Mucosa of stomach (tissue), 1 donor: ENCODE measurements at regions not wholly inside any gene's neighbourhood (a gene's known extent, or its start where the extent isn't known, plus 50 kb on each side); places are given as distances from the start of the nearest gene placed in this dataset.

ENCODE experiments used
- H3K27me3 ChIP-seq: one replicate; pipeline ENCODE4 v1.7.0; 2013; ENCODE audit warnings: mild to moderate bottlenecking, low read length; ENCODE audit not compliant: control insufficient read depth, insufficient read depth
- H3K36me3 ChIP-seq: one replicate; pipeline ENCODE4 v1.7.0; 2013; ENCODE audit warnings: low read length; ENCODE audit not compliant: control insufficient read depth, insufficient read depth
- H3K4me1 ChIP-seq: one replicate; pipeline ENCODE4 v1.7.0; 2013; ENCODE audit warnings: mild to moderate bottlenecking, low read length; ENCODE audit not compliant: control insufficient read depth, insufficient read depth
- H3K4me3 ChIP-seq: one replicate; pipeline ENCODE4 v1.7.0; 2013; ENCODE audit warnings: low read length
- H3K9ac ChIP-seq: one replicate; pipeline ENCODE4 v1.7.0; 2013; ENCODE audit warnings: mild to moderate bottlenecking, low read length, moderate library complexity
- H3K9me3 ChIP-seq: one replicate; pipeline ENCODE4 v1.7.0; 2013; ENCODE audit warnings: mild to moderate bottlenecking, low read length, moderate library complexity; ENCODE audit not compliant: control insufficient read depth
- donor health status: Pancreatic carcinoma.

DNA sequence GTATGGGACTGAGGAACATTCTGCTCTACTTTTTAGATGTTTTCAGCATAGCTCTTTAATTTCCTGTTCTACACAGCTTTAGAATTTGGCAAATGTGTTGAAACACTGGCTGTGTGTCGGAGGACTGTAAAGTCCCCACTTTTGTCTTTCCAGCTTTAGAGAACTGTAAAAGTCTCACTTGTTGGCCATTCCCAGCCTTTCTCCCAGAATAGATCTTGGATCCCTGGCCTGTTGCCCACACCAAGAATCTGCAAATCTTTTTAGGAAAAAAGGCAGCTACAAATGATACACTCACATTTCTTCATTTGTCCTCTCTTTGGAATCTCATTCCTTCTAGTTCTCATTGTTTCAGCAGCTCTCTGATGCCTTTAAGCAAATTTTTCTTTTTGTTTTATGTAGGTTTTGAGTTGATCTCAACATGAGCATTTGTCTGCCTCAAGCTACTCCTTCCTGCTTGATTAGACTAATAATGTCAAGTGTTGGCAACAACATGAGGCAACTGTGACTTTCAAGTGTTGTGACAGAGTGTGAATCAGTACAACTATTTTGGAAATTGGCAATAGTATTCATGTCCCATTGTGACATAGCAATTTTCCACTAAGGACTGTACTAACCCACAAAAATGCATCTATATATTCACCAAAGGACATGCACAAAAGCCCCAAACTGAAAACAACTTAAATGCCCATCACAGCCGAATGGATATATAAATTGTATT lies 610.8 kb downstream of the EPHA4 start:
- Histone ChIP-seq H3K4me1 (no peaks in the 10 kb centered on the region), H3K27me3 (no peaks in the 10 kb centered on the region), H3K4me3 (no peak overlapping the region), H3K36me3 (no peaks in the 10 kb centered on the region), H3K9me3 (no peaks in the 10 kb centered on the region), H3K9ac (no peak overlapping the region)

DNA sequence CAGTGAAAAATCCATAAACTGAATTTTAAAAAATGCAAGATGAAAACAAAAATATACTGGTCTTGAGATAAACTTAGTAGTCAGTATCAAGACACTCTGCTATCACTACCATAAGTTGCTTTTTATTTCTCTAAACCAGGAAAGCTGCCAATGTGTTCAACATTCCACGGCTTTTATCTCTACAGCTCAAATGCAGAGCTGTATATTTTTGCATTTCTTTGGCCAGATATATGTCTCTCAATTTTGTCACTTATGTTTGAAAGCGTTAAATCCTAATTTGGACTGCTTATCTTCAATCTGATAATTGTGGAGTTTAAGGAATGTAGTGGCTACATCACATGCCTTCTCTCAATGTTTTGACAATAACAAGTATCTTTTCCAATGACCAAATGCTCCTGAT lies 609.5 kb downstream of the EPHA4 start:
- Histone ChIP-seq H3K36me3 (no peaks in the 10 kb centered on the region), H3K9ac (no peak overlapping the region), H3K27me3 (no peaks in the 10 kb centered on the region), H3K9me3 (no peaks in the 10 kb centered on the region), H3K4me1 (no peaks in the 10 kb centered on the region), H3K4me3 (no peak overlapping the region)

DNA sequence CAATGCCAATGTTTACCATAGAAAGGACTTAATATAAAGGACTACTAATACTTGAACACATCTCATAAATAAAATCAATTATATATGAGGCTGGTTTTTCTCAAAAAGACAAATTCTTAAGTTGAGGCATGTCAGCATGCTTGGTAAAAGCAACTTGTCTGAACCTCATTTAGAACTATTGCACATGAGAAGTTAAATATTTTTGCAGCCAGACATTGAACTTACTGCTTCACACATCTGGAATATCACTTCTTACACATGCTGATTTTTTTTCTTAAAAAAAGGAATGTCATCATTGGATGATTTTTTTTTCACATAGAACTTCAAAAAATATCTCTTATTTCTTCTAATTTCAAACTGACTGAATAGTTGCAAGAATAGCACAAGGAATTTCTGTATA lies 609.0 kb downstream of the EPHA4 start:
- no peaks in the 10 kb centered on the region for H3K27me3 ChIP-seq
- H3K4me1 ChIP-seq: no peaks in the 10 kb centered on the region
- no peaks in the 10 kb centered on the region for H3K9me3 ChIP-seq
- no peaks in the 10 kb centered on the region for H3K36me3 ChIP-seq
- H3K4me3 ChIP-seq: no peak overlapping the region
- H3K9ac ChIP-seq: no peak overlapping the region

GRCh38 chr2:220963930-220964329 lies 608.2 kb downstream of the EPHA4 start:
- H3K9me3 ChIP-seq: no peaks in the 10 kb centered on the region
- no peaks in the 10 kb centered on the region for H3K36me3 ChIP-seq
- H3K9ac ChIP-seq: no peak overlapping the region
- no peaks in the 10 kb centered on the region for H3K4me1 ChIP-seq
- no peaks in the 10 kb centered on the region for H3K27me3 ChIP-seq
- H3K4me3 ChIP-seq: no peak overlapping the region

DNA sequence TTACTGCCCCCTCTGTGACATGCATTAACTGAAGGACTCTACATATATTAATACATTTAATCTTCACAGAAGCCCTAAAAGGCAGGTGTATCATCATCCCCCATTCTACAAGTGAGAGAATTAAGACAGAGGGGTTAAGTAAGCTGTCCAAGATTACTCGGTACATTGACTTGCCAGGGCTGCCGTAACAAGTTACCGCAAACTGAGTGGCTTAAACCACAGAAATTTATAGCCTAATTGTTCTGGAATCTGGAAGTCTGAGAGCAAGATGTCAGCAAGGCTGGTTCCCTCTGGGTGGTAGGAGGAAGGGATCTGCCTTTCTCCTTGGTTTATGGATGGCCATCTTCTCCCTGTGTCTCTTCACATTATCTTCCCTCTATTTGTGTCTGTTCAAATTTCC lies 605.5 kb downstream of the EPHA4 start:
- no peaks in the 10 kb centered on the region for H3K27me3 ChIP-seq
- no peak overlapping the region for H3K4me3 ChIP-seq
- no peaks in the 10 kb centered on the region for H3K4me1 ChIP-seq
- H3K9me3 ChIP-seq: no peaks in the 10 kb centered on the region
- H3K36me3 ChIP-seq: no peaks in the 10 kb centered on the region
- H3K9ac ChIP-seq: no peak overlapping the region

DNA sequence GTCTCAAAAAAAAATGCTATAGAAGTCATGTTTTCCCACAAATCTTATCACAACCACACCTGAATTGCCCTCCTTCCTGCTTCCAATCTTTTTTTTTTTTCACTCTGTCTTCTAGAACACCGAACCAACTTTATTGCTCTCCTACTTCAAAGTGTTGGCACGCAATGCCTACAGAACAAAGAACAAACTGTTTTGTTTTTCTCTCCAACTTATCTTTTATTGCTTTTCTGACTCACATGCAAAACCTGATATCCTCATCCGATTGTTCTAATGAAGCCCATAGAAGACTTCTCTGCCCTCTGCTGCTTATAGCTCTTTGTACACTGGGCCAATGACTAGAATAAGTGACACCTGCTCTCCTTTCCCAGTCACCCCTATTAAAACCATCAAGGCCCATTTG lies 602.8 kb downstream of the EPHA4 start:
- Histone ChIP-seq H3K9me3 (no peaks in the 10 kb centered on the region), H3K36me3 (no peaks in the 10 kb centered on the region), H3K27me3 (no peaks in the 10 kb centered on the region), H3K4me1 (no peaks in the 10 kb centered on the region), H3K9ac (no peak overlapping the region), H3K4me3 (no peak overlapping the region)

DNA sequence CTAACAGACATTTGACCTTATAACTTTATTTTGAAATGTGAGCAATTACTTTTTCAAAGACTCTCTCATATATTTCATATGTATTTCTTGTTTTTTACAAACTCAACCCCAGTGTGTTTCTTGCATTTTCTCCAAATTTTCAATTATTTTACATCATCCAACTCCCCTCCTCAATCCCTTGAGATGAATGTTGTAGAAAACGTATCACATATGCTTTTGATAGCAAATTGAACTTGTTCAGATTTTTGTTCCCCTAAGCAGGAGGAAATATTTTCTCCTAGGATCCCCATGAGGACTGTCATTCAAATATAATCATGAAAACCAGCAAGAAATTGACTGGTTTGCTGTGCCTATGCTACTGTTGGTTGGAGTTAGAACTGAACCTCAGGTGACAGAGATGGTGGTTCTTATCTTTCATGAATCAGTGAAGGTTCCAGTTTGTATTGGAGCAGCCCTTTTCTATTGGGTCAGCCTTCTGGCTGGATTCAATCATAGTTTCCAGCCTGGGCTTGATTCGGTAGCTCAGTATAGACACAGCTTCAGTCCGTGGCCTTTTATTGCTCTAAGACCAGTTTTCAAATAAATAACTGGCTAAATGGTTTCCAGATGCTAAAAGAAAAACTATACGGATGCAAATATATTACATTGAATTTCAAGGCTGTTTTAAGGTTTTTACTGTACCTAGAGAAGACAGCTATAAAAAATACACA lies 591.0 kb downstream of the EPHA4 start:
- no peaks in the 10 kb centered on the region for H3K27me3 ChIP-seq
- no peaks in the 10 kb centered on the region for H3K4me1 ChIP-seq
- no peak overlapping the region for H3K4me3 ChIP-seq
- H3K36me3 ChIP-seq: no peaks in the 10 kb centered on the region
- no peaks in the 10 kb centered on the region for H3K9me3 ChIP-seq
- H3K9ac ChIP-seq: no peak overlapping the region

- H3K4me3 ChIP-seq: no peak overlapping the region
- H3K27me3 ChIP-seq: no peaks in the 10 kb centered on the region
- no peak overlapping the region for H3K9ac ChIP-seq
- no peaks in the 10 kb centered on the region for H3K9me3 ChIP-seq
- no peaks in the 10 kb centered on the region for H3K36me3 ChIP-seq
- no peaks in the 10 kb centered on the region for H3K4me1 ChIP-seq
Observed at GRCh38 chr2:220981926-220982325, 590.2 kb downstream of the EPHA4 start.

- H3K4me1 ChIP-seq: no peaks in the 10 kb centered on the region
- no peak overlapping the region for H3K4me3 ChIP-seq
- H3K9ac ChIP-seq: no peak overlapping the region
- no peaks in the 10 kb centered on the region for H3K36me3 ChIP-seq
- H3K27me3 ChIP-seq: no peaks in the 10 kb centered on the region
- no peaks in the 10 kb centered on the region for H3K9me3 ChIP-seq
Observed at GRCh38 chr2:220985561-220985960, 586.5 kb downstream of the EPHA4 start.

- Histone ChIP-seq H3K27me3 (no peaks in the 10 kb centered on the region), H3K4me3 (no peak overlapping the region), H3K9ac (no peak overlapping the region), H3K4me1 (no peaks in the 10 kb centered on the region), H3K36me3 (no peaks in the 10 kb centered on the region), H3K9me3 (no peaks in the 10 kb centered on the region)
Observed at GRCh38 chr2:220987839-220988238, 584.3 kb downstream of the EPHA4 start.

GRCh38 chr2:220991972-220992371 lies 580.1 kb downstream of the EPHA4 start:
- Histone ChIP-seq H3K9ac (no peak overlapping the region), H3K36me3 (no peaks in the 10 kb centered on the region), H3K9me3 (no peaks in the 10 kb centered on the region), H3K27me3 (no peaks in the 10 kb centered on the region), H3K4me3 (no peak overlapping the region), H3K4me1 (no peaks in the 10 kb centered on the region)

GRCh38 chr2:220994846-220995245 lies 577.3 kb downstream of the EPHA4 start:
- H3K4me3 ChIP-seq: no peak overlapping the region
- H3K27me3 ChIP-seq: no peaks in the 10 kb centered on the region
- no peak overlapping the region for H3K9ac ChIP-seq
- no peaks in the 10 kb centered on the region for H3K4me1 ChIP-seq
- no peaks in the 10 kb centered on the region for H3K36me3 ChIP-seq
- H3K9me3 ChIP-seq: no peaks in the 10 kb centered on the region
